Breast epithelium (tissue), 4 donors: ENCODE measurements at regions not wholly inside any gene's neighbourhood (a gene's known extent, or its start where the extent isn't known, plus 50 kb on each side); places are given as distances from the start of the nearest gene placed in this dataset.

ENCODE experiments used
- DNase-seq, 2 donors: peaks; one replicate each; pipeline ENCODE4 v3.0.0-alpha.2; 2019; ENCODE audit warnings: low spot score in 2 of 2
- H3K27ac ChIP-seq, 2 donors: fragments of 200-600 bp; sonication (generic) in 1 of 2; one replicate each; pipeline ENCODE4 v1.5.1; 2016 to 2019; ENCODE audit warnings: mild to moderate bottlenecking in 1 of 2
- H3K27me3 ChIP-seq, 2 donors: fragments of 200-600 bp; sonication (generic) in 1 of 2; one replicate each; pipeline versions ENCODE4 v1.5.1 to v1.6.0; 2017 to 2019; ENCODE audit warnings: control low read depth in 1 of 2, mild to moderate bottlenecking in 1 of 2
- H3K36me3 ChIP-seq: fragments of 200-600 bp; one replicate; pipeline ENCODE4 v1.5.1; 2019
- H3K4me1 ChIP-seq, 2 donors: fragments of 200-600 bp; sonication (generic); one replicate each; pipeline ENCODE4 v1.5.1; 2016 to 2019; ENCODE audit warnings: control low read depth in 1 of 2
- H3K4me3 ChIP-seq, 3 donors: fragments of 200-600 bp; sonication (generic); 1 replicate in 2 of 3; 2 replicates in 1 of 3; pipeline ENCODE4 v1.5.1; 2016 to 2019; ENCODE audit warnings: mild to moderate bottlenecking in 3 of 3, moderate library complexity in 2 of 3
- H3K9me3 ChIP-seq, 2 donors: fragments of 200-600 bp; sonication (generic) in 1 of 2; one replicate each; pipeline ENCODE4 v1.5.1; 2016 to 2019; ENCODE audit warnings: control low read depth in 1 of 2
- POLR2A ChIP-seq: fragments of 450-650 bp; IDR thresholded peaks from one replicate; pipeline ENCODE4 v1.6.1; 2016; ENCODE audit warnings: antibody characterized with exemption, mild to moderate bottlenecking, moderate library complexity
- POLR2AphosphoS5 ChIP-seq, 3 donors: sonication (generic); formaldehyde crosslinking; IDR thresholded peaks; one replicate each; pipeline ENCODE4 v1.6.1; 2017; ENCODE audit warnings: antibody characterized with exemption in 3 of 3
- intact Hi-C: fragments of 100-400 bp; cut with DNase I; formaldehyde crosslinking; loops from one replicate; pipeline ENCODE4 v1.15.1; 2023; ENCODE audit warnings: low total_unique reads
- TF ChIP-seq, protein P1 (sequence below), 3 donors: fragments of 450-650 bp; IDR thresholded peaks; one replicate each; pipeline ENCODE4 v1.5.1; 2016 to 2017; ENCODE audit warnings: antibody characterized with exemption in 3 of 3, mild to moderate bottlenecking in 3 of 3, moderate library complexity in 3 of 3

DNA sequence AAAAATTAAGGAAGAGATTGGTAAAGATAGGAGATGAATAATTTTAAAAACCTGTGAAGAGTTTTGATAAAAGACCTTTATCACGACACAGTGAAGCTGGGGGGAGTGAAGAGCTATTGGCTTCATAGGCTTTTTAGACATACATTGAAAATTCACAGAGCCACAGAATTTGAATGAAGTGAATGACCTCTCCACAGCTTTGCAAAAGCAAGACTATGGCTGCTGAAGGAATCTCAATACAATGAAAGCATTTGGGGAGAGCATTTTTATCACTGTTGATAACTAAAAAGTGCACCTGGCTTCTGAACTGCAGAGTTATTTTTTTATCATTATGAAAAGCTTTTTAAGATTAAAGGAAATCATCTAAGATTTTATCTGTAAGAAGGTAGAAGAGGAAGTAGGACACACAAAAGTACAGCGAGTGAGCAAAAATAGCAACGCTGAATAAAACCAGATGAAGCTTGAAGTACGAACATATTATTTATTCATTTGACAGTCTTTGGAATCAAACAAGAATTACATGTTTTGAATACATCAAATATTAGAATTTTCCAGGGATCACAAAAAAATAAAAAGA lies 317.5 kb downstream of the KCNC2 start:
- intact Hi-C loops: no loop called here
- Histone ChIP-seq H3K27me3 (no peaks in the 10 kb centered on the region), H3K27ac (no peak overlapping the region), H3K4me3 (no peak overlapping the region), H3K9me3 (no peaks in the 10 kb centered on the region), H3K4me1 (no peaks in the 10 kb centered on the region), H3K36me3 (no peaks in the 10 kb centered on the region)
- TF ChIP-seq POLR2AphosphoS5 (IDR thresholded peaks at IDR 0.05) (no peak), POLR2A (no peak)
- TF ChIP-seq, protein P1, sequence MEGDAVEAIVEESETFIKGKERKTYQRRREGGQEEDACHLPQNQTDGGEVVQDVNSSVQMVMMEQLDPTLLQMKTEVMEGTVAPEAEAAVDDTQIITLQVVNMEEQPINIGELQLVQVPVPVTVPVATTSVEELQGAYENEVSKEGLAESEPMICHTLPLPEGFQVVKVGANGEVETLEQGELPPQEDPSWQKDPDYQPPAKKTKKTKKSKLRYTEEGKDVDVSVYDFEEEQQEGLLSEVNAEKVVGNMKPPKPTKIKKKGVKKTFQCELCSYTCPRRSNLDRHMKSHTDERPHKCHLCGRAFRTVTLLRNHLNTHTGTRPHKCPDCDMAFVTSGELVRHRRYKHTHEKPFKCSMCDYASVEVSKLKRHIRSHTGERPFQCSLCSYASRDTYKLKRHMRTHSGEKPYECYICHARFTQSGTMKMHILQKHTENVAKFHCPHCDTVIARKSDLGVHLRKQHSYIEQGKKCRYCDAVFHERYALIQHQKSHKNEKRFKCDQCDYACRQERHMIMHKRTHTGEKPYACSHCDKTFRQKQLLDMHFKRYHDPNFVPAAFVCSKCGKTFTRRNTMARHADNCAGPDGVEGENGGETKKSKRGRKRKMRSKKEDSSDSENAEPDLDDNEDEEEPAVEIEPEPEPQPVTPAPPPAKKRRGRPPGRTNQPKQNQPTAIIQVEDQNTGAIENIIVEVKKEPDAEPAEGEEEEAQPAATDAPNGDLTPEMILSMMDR (IDR thresholded peaks at IDR 0.05): no peak
- DNase-seq: no peak

DNA sequence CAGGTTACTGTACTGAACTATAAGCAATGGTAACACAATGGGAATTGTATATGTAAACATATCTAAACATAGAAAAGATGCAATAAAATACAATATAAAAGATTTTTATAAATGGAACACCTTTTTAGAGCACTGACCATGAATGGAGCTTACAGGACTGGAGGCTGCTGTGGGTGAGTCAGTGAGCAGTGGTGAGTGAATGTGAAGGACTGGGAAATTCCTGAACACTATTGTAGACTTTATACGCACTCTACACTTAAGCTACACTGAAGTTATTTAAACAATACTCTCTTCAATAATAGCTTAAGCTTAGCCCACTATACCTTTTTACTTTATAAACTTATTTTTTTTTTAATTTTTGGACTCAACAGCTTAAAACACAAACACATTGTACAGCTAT lies 313.5 kb downstream of the KCNC2 start:
- no peak for TF ChIP-seq POLR2AphosphoS5 (IDR thresholded peaks at IDR 0.05)
- TF ChIP-seq POLR2A: no peak
- TF ChIP-seq, protein P1 (IDR thresholded peaks at IDR 0.05): no peak
- H3K9me3 ChIP-seq: no peaks in the 10 kb centered on the region
- intact Hi-C loops: no loop called here

DNA sequence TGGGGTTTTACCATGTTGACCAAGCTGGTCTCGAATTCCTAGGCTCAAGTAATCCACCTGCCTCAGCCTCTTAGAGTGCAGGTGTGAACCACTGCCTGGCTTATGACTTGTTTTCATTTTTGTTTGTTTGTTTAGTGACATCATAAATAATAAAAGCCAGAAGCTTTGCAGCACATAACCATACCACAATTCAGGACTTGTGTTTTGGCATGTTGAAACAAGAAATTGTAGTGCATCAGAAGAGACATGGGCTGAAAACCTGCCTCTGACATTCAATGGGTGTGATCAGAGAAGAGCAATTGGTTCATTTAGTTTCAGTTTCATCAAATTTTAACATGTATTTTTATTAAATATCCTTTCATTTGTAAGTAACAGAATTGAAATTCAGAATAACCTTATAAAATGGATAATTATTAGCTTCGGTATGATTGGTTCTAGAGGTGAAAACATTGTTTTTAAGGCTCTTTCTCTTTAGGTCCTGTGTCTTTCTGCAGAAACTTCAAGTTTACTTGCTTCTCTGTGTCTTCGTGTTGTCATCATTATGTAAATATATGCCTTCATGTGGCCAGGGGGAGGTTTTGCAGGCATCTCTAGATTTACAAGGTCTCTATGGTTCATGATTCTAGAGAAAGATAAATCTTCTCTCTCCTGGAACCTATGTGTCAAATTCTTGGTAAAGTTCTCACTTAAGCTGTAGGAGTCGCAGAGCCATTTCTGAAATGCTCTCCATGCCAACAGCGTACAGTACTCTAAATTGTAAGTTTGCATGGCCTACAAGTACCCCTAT lies 312.0 kb downstream of the KCNC2 start:
- Histone ChIP-seq H3K4me1 (no peaks in the 10 kb centered on the region), H3K36me3 (no peaks in the 10 kb centered on the region), H3K4me3 (no peak overlapping the region), H3K27ac (no peak overlapping the region), H3K27me3 (no peaks in the 10 kb centered on the region), H3K9me3 (no peaks in the 10 kb centered on the region)
- intact Hi-C loops: no loop called here
- TF ChIP-seq, protein P1 (IDR thresholded peaks at IDR 0.05): no peak
- no peak for DNase-seq

More for the DNA sequence above, 313.5 kb downstream of the KCNC2 start:
- Histone ChIP-seq H3K27me3 (no peaks in the 10 kb centered on the region), H3K4me3 (no peak overlapping the region), H3K27ac (no peak overlapping the region), H3K36me3 (no peaks in the 10 kb centered on the region), H3K4me1 (no peaks in the 10 kb centered on the region)
- no peak for DNase-seq

DNA sequence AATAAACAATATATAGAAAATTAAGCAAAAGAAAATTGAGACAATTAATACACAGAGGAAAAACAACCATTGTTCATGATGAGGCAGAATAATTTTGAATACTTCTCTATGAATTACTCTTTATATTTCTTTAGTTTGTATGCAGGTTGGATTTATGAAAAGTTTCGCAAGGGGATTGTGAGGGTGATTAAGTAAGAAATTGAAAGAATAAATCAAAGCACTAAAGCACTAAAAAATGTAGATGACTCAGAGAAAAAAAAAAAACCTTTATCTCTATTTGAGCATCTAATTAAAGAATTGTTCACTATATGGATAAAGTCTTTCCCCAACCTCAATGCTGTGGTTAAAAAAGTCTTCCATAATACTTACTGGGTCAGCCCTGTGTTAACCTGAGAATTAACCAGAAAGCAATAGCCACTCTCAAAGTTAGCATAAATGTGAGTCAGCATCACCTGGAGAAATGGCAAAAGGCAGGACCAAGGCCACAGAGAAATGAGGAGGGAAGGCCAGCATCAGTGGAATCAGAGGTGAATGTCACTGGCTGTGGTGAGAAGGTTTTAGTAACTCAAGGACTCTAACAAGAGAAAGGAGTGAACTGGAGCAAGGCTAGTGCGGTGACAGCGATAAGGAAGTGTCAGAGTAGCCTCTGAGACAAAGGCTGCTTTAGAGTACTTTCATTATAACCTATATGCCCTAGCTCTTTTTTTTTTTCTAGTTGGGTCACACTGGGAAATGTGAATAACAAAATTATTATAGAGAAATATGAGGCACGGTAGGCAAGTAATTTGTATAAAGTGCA lies 310.4 kb downstream of the KCNC2 start:
- Histone ChIP-seq H3K27ac (no peak overlapping the region), H3K27me3 (no peaks in the 10 kb centered on the region), H3K9me3 (no peaks in the 10 kb centered on the region), H3K4me1 (no peaks in the 10 kb centered on the region), H3K4me3 (no peak overlapping the region), H3K36me3 (no peaks in the 10 kb centered on the region)
- intact Hi-C loops: no loop called here
- no peak for DNase-seq
- TF ChIP-seq POLR2A: no peak
- TF ChIP-seq, protein P1 (IDR thresholded peaks at IDR 0.05): no peak
- TF ChIP-seq POLR2AphosphoS5 (IDR thresholded peaks at IDR 0.05): no peak

DNA sequence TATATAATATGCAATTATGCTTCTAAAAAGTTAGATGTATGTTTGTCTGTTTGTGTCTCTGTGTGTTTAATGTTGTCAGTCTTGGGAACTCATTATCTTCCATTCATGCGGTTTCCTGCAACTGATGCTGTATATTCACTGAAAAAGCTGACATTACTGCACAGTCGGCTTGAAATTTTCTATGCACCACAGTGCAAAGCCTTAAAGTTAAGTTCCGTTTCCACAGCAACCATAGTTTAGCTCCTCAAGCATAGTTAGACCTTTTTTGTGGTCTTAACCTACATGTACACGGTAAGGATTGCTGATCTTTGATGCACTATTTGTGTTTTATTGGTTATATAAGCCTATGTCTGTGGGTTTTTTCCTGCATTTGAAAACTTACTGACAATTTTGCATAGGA lies 309.4 kb downstream of the KCNC2 start:
- no peak for DNase-seq
- Histone ChIP-seq H3K9me3 (no peaks in the 10 kb centered on the region), H3K4me1 (no peaks in the 10 kb centered on the region), H3K36me3 (no peaks in the 10 kb centered on the region), H3K27ac (no peak overlapping the region), H3K27me3 (no peaks in the 10 kb centered on the region), H3K4me3 (no peak overlapping the region)
- no peak for TF ChIP-seq POLR2AphosphoS5 (IDR thresholded peaks at IDR 0.05)
- TF ChIP-seq POLR2A: no peak
- intact Hi-C loops: no loop called here
